H1 (cell line): ENCODE measurements at regions not wholly inside any gene's neighbourhood (a gene's known extent, or its start where the extent isn't known, plus 50 kb on each side); places are given as distances from the start of the nearest gene placed in this dataset.

Experiments used
- ATF2 ChIP-seq: IDR thresholded peaks from 2 replicates; pipeline ENCODE4 v1.6.1; 2012; ENCODE audit warnings: low read length, inconsistent platforms

- TF ChIP-seq ATF2, result no peak
These were observed 50.0 kb upstream of the GPC4 start (continued) for GRCh38 chrX:133465254-133465653.
